C4-2B (cell line): ENCODE measurements at regions not wholly inside any gene's neighbourhood (a gene's known extent, or its start where the extent isn't known, plus 50 kb on each side); places are given as distances from the start of the nearest gene placed in this dataset.

Experiments
- H3K27ac ChIP-seq: fragments of 450-650 bp; 2 replicates; pipeline ENCODE4 v1.5.1; 2017
- CTCF ChIP-seq: fragments of 450-650 bp; conservative IDR thresholded peaks from 2 replicates; pipeline ENCODE4 v1.5.1; 2017; ENCODE audit warnings: mild to moderate bottlenecking
- ZFX ChIP-seq: fragments of 450-650 bp; IDR thresholded peaks from 2 replicates; pipeline ENCODE4 v1.6.1; 2017

DNA sequence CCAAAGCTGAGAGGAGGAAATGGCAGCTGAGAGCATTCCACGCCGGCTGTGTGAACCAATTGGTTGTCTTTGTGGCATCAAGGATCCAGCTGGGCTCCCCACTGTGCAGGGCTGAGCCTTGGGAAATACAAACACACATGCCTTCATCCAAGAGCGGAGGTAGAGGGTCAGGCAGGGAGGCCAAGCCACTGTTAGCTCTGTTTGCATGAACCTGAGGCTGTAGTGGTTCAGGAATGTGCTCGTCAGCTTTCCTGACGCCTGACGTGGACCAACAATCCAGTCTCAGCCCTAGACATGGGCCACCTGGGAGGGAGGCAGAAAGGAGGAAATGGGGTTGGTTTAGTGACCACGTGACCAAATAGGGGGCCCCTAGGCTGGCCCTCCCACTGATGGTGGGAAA lies 276.9 kb downstream of the TLE3 start:
- TF ChIP-seq ZFX, result no peak
- no peak for TF ChIP-seq CTCF
- no peak overlapping the region for H3K27ac ChIP-seq

DNA sequence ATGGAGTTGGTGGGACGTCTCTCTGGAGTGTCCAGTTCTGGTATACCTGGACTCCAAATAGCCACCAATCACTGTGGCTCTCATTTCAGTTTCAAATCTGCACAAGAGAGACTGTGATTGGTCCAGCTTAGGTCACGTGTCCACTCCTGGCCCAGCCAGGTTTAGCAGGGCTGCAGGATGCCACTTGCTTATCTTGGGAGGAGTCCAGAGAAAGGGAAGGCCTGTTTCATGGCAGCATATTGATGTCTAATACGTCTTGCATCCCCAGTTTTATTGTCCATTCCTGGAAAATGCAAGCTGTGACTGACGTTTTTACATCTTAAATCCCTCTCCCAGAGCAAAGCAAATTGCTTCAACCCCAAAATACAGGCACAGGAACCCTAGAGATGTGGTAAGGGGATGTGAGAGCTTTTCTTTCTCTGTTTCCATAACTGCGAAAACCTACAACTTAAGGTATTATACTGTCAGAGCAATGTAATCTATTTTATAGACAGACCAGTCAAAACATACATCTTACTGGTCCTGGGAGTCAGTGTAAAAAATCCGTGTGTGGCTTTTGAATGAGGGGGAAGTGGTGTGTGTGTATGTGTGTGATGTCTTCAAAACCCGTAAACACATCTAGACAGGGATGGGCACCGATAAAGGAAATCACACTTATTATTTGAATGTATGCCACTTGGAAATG lies 274.4 kb downstream of the TLE3 start:
- no peak overlapping the region for H3K27ac ChIP-seq
- TF ChIP-seq ZFX (no peak), CTCF (no peak)

DNA sequence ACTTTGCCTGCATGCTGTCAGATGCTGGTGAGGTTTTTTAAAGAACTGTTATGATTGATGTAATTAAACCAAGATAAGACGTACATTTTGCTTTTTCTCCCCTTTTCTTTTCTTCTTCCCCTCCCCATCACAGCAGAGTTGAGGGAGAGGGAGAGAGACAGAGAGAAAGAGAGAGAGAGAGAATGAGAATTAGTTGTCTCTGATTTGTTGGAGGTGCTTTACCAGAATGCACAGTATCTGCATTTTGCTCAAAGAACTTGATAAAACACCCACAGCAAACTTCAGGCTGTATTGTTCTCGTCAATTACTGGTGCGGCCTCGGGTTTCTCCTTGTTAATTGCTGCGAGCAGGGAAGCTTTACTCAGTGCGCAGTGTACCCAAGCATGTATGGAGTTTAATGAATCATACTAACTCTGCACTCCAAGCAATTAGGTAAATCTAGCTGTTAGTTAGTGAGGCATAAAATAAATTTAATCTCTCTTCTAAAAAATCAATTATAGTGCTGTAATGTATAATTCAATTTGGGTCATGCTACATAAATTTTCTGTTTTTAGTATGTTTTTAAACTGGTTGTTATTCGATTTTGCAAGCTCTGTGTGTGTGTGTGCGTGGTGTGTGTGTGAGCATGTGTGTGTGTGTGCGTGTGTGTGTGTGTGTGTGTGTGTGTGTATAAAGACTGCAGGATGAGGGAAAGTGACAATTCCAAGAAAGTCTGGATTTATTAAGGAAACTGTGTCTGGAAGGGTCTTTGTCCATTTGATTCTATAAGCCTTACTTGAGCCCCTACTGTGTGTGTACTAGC lies 273.4 kb downstream of the TLE3 start:
- H3K27ac ChIP-seq, result no peak overlapping the region
- TF ChIP-seq ZFX, result no peak
- TF ChIP-seq CTCF, result no peak

DNA sequence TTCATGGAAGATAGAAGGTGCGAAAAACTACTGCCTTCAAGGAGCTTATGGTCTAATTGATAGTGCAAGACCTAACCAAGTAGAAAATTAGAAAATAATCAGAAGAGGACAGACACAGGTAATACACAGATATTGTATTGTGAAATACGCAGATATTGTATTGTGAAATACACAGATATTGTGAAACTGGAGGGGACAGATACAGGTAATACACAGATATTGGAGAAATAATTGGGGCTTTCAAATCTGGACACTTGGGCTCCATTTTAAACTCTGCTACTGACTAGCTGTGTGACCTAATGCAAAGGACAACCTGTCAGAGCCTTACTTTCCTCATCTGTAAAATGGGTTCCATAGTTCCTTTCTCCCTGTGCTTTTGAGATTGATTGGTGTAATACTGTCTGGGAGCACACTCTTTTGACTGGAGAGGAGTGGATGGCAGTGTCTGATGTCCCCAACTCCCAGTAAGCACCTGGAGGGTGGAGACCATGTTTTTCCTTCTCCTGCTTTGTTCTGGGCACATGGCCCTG lies 272.8 kb downstream of the TLE3 start:
- H3K27ac ChIP-seq, result no peak overlapping the region
- no peak for TF ChIP-seq CTCF
- TF ChIP-seq ZFX, result no peak

- no peak for TF ChIP-seq ZFX
- TF ChIP-seq CTCF, result no peak
- H3K27ac ChIP-seq, result no peak overlapping the region
These were observed 271.5 kb downstream of the TLE3 start for GRCh38 chr15:69825941-69826818.

GRCh38 chr15:69826819-69827175 lies 270.9 kb downstream of the TLE3 start:
- TF ChIP-seq ZFX, result no peak
- TF ChIP-seq CTCF, result no peak
- H3K27ac ChIP-seq, result no peak overlapping the region

- no peak overlapping the region for H3K27ac ChIP-seq
- TF ChIP-seq CTCF, result no peak
- no peak for TF ChIP-seq ZFX
These were observed 270.0 kb downstream of the TLE3 start for GRCh38 chr15:69827751-69828150.
